ENCODE measurements at regions not wholly inside any gene's neighbourhood (a gene's known extent, or its start where the extent isn't known, plus 50 kb on each side); places are given as distances from the start of the nearest gene placed in this dataset.
"Not testable (repeated sequence)": the region's sequence is repeated elsewhere in the genome, so short reads cannot be mapped to it uniquely, and the experiment has no call there.

DNA sequence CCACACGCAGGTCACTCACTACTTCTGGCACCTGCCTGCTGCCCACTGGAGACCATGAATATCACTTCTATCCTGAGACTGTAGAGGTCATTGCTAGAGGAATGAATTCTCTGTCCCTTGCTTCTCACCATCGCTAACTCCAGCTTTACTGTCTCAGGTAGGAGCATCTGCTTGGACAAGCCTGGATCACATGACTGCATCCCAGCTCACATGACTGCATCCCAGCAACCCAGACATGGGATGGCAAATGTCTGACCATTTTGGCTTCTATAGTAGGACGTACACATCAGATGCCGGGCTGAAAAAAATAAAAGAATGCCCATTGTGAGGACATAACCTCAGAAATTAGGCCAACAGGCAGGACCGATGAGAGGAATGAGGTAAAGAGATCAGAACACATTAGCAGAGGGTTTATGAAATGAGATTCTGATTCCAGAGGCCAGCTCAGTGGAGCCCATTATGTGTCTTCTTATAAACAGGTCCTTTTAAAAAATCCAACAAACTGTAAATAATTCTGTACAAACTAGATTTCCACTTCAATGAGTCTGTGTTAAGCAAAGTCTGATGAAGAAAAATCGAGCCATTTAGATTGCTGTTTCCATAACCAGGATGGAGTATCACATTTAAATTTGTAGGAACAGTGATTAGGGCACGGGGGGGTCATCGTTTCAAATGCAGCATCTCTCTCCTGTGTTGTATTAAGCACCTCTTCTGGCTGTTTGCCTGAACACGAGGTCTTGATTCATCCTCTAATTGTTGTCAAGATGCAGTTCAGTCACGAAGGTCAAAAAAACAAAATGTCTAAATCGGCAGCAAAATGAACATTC is 126.7 kb downstream of the MTHFS start:
- DNase-seq: no peak

DNA sequence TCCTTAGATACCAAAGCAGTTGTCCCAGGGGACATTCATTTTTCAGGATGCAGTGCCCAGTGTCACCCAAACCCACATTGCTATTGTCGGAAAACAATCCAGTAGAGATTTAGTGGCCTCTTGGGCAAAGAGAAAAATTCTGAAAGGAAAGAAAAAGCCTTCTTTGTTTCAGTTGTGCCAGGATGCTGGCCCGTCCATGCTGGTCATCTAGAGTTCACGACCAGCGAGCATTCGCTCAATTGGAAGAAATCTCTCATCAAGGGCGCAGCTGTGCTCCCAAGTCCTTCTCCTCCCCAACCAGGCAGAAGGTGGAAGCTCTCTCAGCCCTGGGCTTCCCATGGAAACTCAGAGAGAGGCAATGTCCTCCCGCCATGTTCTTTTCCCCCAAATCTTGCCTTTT is 123.7 kb downstream of the MTHFS start:
- DNase-seq: no peak

DNA sequence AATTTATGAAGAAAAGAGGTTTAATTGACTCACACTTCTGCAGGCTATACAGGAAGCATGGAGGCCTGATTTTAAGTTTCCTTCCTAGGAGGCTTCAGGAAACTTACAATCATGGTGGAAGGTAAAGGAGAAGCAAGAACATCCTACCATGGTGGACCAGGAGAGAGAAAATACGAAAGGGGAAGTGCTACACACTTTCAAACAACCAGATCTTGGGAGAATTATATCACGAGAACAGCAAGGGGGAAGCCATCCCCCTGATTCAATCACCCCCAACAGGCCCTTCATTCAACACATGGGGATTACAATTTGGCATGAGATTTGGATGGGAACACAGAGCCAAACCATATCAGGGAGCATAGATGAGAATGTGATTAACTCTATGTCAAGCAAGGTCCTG is 121.0 kb downstream of the MTHFS start:
- no peak for DNase-seq

DNA sequence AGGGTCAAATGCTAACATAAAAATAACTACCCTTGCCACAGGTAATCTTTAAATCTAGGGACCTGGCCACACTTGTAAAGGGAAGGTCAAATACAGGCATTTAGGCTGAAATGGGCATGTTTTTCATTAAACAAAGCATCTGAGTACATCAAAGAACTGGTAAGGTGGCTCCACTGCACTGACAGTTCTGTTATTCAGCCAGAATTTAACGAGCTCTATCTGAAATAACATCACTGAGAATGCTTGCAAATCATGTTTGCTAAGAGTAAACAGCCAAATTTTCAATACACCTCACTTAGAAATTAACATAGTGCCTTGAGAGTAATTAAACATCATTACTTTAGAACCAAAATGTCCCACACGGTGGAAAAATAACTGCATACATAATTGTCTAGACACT is 118.9 kb downstream of the MTHFS start:
- DNase-seq: no peak

DNA sequence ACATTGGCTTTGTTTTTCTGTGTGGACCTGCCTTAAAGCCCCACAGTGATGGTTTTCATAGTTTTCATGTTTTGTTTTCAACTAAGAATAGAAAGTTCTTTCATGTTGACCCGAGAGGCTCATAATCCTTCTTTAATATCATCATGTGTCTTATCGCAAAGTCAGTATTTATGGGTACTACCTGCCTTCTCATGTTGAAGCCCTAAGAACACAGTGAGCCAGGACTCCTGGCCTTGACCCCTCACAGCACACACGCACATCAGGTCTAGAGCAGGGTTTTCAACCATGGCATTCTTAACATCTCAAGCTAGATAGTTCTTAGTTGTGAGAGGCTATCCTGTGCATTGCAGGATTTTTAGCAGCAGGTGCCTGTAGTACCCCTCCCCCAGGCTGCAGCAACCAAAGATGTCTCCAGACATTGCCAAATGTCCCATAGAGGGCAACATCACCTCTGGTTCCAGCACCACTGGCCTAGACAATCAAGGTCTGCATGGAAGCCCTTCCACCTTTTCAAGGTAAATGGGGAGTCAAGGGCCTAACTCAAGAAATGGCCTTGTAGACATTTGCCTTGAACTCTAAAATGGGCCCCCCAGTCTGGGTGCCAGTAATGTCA is 118.3 kb downstream of the MTHFS start:
- DNase-seq: no peak

DNA sequence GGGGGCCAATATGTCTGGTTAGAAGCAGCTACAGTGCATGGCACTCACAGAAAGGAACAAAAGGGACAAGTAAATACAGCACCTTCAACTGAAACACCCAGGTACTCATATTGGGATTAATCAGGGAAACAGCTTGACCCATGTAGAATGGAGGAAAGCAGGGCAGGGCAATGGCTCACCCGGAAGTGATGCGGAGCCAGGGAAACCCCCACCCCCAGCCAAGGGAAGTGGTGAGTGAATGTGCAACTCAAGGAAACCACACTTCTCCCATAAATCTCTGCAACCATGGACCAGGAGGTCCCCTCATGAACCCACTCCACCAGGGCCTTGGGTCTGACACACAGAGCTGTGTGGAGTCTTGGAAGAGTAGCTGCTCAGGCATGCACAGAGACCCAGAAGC is 117.1 kb downstream of the MTHFS start:
- no peak for DNase-seq

DNA sequence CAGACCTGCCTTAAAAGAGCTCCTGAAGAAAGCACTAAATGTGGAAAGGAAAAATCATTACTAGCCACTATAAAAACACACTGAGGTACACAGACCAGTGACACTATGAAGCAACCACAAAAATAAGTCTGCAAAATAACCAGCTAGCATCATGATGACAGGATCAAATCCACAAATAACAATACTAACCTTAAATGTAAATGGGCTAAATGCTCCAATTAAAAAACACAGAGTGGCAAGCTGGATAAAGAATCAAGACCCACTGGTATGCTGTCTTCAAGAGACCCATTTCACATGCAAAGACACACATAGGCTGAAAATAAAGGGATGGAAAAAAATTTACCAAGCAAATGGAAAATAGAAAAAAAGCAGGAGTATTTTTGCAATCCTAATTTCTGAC is 114.5 kb downstream of the MTHFS start:
- not testable (repeated sequence) for DNase-seq
